SK-N-SH (cell line): ENCODE measurements at regions not wholly inside any gene's neighbourhood (a gene's known extent, or its start where the extent isn't known, plus 50 kb on each side); places are given as distances from the start of the nearest gene placed in this dataset.

Experiments used
- CTCF ChIA-PET: fragments of 300-600, 350-600 bp; formaldehyde crosslinking; extraction: SDS; loops from one replicate; lab custom pipeline; 2021; lab: Yijun Ruan, JAX
- POLR2A ChIA-PET: fragments of 350-600 bp; sonication (Branson Sonifier 250); formaldehyde crosslinking; extraction: SDS; loops from one replicate; lab custom pipeline; 2020; ENCODE audit warnings: antibody characterized with exemption, inconsistent platforms; lab: Yijun Ruan, JAX
- DNase-seq: peaks from one replicate; pipeline ENCODE4 v3.0.0; 2012
- H2AFZ ChIP-seq: fragments of 200-600 bp; sonication (generic); 2 replicates; pipeline ENCODE4 v1.8.1; 2016; ENCODE audit warnings: antibody characterized with exemption, mild to moderate bottlenecking, low read depth
- H3F3A ChIP-seq: fragments of 200-600 bp; sonication (generic); replicated peaks from 2 replicates; pipeline ENCODE3; 2016; ENCODE audit warnings: antibody characterized with exemption, mild to moderate bottlenecking; ENCODE audit not compliant: insufficient read depth
- H3K27ac ChIP-seq, 2 experiments: fragments of 200-500 bp in 1 of 2; fragments of 200-600 bp in 1 of 2; sonication (Bioruptor generic) in 1 of 2; sonication (generic), shearing (Covaris generic) in 1 of 2; 2 replicates each; pipeline versions ENCODE4 v1.5.1 to v1.6.1; 2014 to 2016; ENCODE audit warnings: low read depth in 2 of 2, inconsistent platforms in 1 of 2, low read length in 1 of 2, mild to moderate bottlenecking in 1 of 2, mixed read lengths in 1 of 2
- H3K27me3 ChIP-seq: fragments of 200-600 bp; sonication (generic), shearing (Covaris generic); 2 replicates; pipeline ENCODE4 v1.6.1; 2016; ENCODE audit warnings: mixed run types; ENCODE audit not compliant: insufficient read depth
- H3K36me3 ChIP-seq, 2 experiments: fragments of 200-500 bp in 1 of 2; fragments of 200-600 bp in 1 of 2; sonication (Bioruptor generic) in 1 of 2; sonication (generic) in 1 of 2; replicated peaks in 1 of 2; 2 replicates each; pipeline versions ENCODE3 to v1.5.1; 2014 to 2016; ENCODE audit warnings: low read length in 1 of 2, mild to moderate bottlenecking in 1 of 2; ENCODE audit not compliant: insufficient read depth in 2 of 2, control insufficient read depth in 1 of 2
- H3K4me1 ChIP-seq, 2 experiments: fragments of 200-500 bp in 1 of 2; fragments of 200-600 bp in 1 of 2; sonication (Bioruptor generic) in 1 of 2; sonication (generic), shearing (Covaris generic) in 1 of 2; 2 replicates each; pipeline versions ENCODE4 v1.5.1 to v1.6.1; 2014 to 2016; ENCODE audit warnings: low read depth in 1 of 2, low read length in 1 of 2, mixed run types in 1 of 2; ENCODE audit not compliant: insufficient read depth in 2 of 2, control insufficient read depth in 1 of 2
- H3K4me2 ChIP-seq: fragments of 200-600 bp; sonication (generic), shearing (Covaris generic); 2 replicates; pipeline ENCODE4 v1.6.1; 2017; ENCODE audit warnings: mixed run types
- H3K4me3 ChIP-seq, 2 experiments: fragments of 200-500 bp in 1 of 2; fragments of 200-600 bp in 1 of 2; sonication (Bioruptor generic) in 1 of 2; sonication (generic), shearing (Covaris generic) in 1 of 2; 2 replicates each; pipeline versions ENCODE4 v1.5.1 to v1.8.1; 2014 to 2016; ENCODE audit warnings: low read depth in 2 of 2, inconsistent platforms in 1 of 2, low read length in 1 of 2, mild to moderate bottlenecking in 1 of 2, mixed read lengths in 1 of 2, moderate library complexity in 1 of 2
- H3K79me2 ChIP-seq: fragments of 200-600 bp; sonication (generic); 2 replicates; pipeline ENCODE4 v1.8.1; 2017; ENCODE audit warnings: mild to moderate bottlenecking; ENCODE audit not compliant: insufficient read depth
- H3K9ac ChIP-seq: fragments of 200-600 bp; sonication (generic); 2 replicates; pipeline ENCODE4 v1.6.1; 2017; ENCODE audit warnings: mixed run types
- H3K9me2 ChIP-seq: fragments of 200-600 bp; sonication (generic); 2 replicates; pipeline ENCODE4 v1.6.1; 2017; ENCODE audit warnings: mixed run types
- H3K9me3 ChIP-seq: fragments of 200-600 bp; sonication (generic); 2 replicates; pipeline ENCODE4 v1.6.1; 2017; ENCODE audit warnings: mixed run types, mild to moderate bottlenecking, moderate library complexity
- H4K20me1 ChIP-seq: fragments of 200-600 bp; sonication (generic); 2 replicates; pipeline ENCODE4 v1.6.1; 2017; ENCODE audit warnings: mild to moderate bottlenecking, mixed run types; ENCODE audit not compliant: insufficient read depth
- ELF1 ChIP-seq: IDR thresholded peaks from 2 replicates; pipeline ENCODE4 v1.4.0; 2012
- FOSL2 ChIP-seq: IDR thresholded peaks from 2 replicates; pipeline ENCODE4 v1.4.0; 2012; ENCODE audit warnings: low read depth, mild to moderate bottlenecking, moderate library complexity, borderline replicate concordance
- FOXM1 ChIP-seq: IDR thresholded peaks from 2 replicates; pipeline ENCODE4 v1.4.0; 2012; ENCODE audit warnings: low read depth, mild to moderate bottlenecking
- GABPA ChIP-seq: IDR thresholded peaks from 2 replicates; pipeline ENCODE4 v1.4.0; 2012; ENCODE audit warnings: low read depth, mild to moderate bottlenecking
- IRF3 ChIP-seq: fragments of 150-350 bp; IDR thresholded peaks from 2 replicates; pipeline ENCODE4 v1.6.1; 2016; ENCODE audit warnings: mild to moderate bottlenecking, low read depth, low read length
- JUND ChIP-seq: IDR thresholded peaks from 2 replicates; pipeline ENCODE4 v1.4.0; 2012
- MEF2A ChIP-seq: IDR thresholded peaks from 2 replicates; pipeline ENCODE4 v1.4.0; 2012; ENCODE audit warnings: low read depth, borderline replicate concordance
- MXI1 ChIP-seq: IDR thresholded peaks from 2 replicates; pipeline ENCODE4 v1.6.1; 2012; ENCODE audit warnings: mild to moderate bottlenecking, low read depth, low read length, improper control_type of control experiment
- NFIC ChIP-seq: IDR thresholded peaks from 2 replicates; pipeline ENCODE4 v1.4.0; 2012; ENCODE audit warnings: borderline replicate concordance
- POLR2AphosphoS5 ChIP-seq: IDR thresholded peaks from 2 replicates; pipeline ENCODE4 v1.6.1; 2012; ENCODE audit warnings: low read depth, low read length
- RAD21 ChIP-seq: IDR thresholded peaks from 2 replicates; pipeline ENCODE4 v1.6.1; 2012; ENCODE audit warnings: mild to moderate bottlenecking, low read length
- RCOR1 ChIP-seq: fragments of 150-350 bp; IDR thresholded peaks from 2 replicates; pipeline ENCODE4 v1.6.1; 2017; ENCODE audit warnings: antibody characterized with exemption, low read length
- SIN3A ChIP-seq: IDR thresholded peaks from 2 replicates; pipeline ENCODE4 v1.6.1; 2012; ENCODE audit warnings: low read depth, mild to moderate bottlenecking, low read length, moderate library complexity, borderline replicate concordance
- TEAD4 ChIP-seq: IDR thresholded peaks from 2 replicates; pipeline ENCODE4 v1.4.0; 2012; ENCODE audit warnings: mild to moderate bottlenecking, borderline replicate concordance; ENCODE audit not compliant: insufficient read depth
- WGBS: methylation state at CpG from one replicate; pipeline ENCODE4 v1.1.6; 2017; ENCODE audit warnings: low lambda C conversion rate; 5-methylcytosine and 5-hydroxymethylcytosine counted together
- TF ChIP-seq, protein P1 (sequence below): IDR thresholded peaks from 2 replicates; pipeline ENCODE4 v1.6.1; 2012; ENCODE audit warnings: mild to moderate bottlenecking, low read depth, low read length, moderate library complexity
- TF ChIP-seq, protein P2 (sequence below): IDR thresholded peaks from 2 replicates; pipeline ENCODE4 v1.4.0; 2012; ENCODE audit warnings: low read depth
- TF ChIP-seq, protein P3 (sequence below): IDR thresholded peaks from 2 replicates; pipeline ENCODE4; 2012
- TF ChIP-seq, protein P4 (sequence below): IDR thresholded peaks from 2 replicates; pipeline ENCODE4 v1.4.0; 2012; ENCODE audit warnings: low read depth, borderline replicate concordance

DNA sequence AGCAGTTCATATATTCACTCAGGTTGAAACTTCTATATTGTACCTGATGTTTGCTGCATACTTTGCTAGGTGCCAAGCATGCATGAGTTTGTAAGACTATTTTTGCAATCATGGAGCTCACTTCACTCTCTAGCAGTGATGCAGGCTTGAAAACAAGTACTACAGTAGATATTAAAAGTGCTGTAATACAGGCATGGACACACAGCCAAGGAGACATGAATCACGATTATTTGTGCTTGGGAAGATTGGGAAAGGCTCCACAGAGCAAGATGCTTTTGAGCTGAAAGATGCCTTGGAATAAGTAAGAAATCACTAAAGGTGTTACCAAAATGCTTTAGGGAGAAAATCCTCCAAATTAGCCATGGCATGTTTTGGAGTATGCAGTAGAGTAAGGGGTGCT lies 427.4 kb downstream of the UTRN start (continued):
- TF ChIP-seq, protein P1, sequence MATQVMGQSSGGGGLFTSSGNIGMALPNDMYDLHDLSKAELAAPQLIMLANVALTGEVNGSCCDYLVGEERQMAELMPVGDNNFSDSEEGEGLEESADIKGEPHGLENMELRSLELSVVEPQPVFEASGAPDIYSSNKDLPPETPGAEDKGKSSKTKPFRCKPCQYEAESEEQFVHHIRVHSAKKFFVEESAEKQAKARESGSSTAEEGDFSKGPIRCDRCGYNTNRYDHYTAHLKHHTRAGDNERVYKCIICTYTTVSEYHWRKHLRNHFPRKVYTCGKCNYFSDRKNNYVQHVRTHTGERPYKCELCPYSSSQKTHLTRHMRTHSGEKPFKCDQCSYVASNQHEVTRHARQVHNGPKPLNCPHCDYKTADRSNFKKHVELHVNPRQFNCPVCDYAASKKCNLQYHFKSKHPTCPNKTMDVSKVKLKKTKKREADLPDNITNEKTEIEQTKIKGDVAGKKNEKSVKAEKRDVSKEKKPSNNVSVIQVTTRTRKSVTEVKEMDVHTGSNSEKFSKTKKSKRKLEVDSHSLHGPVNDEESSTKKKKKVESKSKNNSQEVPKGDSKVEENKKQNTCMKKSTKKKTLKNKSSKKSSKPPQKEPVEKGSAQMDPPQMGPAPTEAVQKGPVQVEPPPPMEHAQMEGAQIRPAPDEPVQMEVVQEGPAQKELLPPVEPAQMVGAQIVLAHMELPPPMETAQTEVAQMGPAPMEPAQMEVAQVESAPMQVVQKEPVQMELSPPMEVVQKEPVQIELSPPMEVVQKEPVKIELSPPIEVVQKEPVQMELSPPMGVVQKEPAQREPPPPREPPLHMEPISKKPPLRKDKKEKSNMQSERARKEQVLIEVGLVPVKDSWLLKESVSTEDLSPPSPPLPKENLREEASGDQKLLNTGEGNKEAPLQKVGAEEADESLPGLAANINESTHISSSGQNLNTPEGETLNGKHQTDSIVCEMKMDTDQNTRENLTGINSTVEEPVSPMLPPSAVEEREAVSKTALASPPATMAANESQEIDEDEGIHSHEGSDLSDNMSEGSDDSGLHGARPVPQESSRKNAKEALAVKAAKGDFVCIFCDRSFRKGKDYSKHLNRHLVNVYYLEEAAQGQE = no peak
- TF ChIP-seq IRF3 (no peak), MXI1 (no peak), FOSL2 (no peak), SIN3A (no peak)
- TF ChIP-seq, protein P2, sequence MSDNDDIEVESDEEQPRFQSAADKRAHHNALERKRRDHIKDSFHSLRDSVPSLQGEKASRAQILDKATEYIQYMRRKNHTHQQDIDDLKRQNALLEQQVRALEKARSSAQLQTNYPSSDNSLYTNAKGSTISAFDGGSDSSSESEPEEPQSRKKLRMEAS = no peak
- TF ChIP-seq, all 33 proteins: peak for 0

DNA sequence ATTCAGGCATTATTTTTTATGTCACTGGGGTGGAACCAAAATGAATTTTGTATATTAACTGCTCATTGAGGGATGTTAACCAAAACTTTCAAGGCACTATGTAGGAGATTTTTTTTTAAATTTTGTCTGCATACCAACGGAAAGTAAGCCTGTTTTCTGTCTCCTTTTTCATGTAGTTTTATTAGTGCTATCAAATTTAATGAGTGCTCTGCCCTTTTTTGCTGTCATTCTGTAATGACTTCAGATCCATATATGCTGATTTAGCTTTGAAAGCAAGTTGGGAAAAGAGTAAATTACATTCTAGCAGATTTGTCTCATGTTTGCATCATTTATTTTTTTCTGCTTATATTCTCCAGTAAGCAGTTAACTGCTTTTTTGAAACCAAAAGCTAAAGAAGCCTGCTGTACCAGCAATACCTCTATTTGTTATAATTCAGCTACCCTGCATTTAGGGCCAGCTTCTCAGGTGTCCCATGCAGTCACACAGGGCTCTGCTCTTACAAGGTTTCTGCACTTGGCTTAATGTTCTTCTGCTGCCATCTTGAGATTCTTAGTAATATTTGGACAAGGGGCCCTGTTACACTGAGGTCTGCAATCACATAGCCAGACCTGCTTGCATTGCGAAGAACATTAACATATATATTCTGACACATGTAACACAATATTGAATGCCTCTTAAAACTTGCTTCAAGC lies 429.0 kb downstream of the UTRN start:
- Histone ChIP-seq H3K36me3 (no peaks in the 10 kb centered on the region), H3K9ac (no peak overlapping the region), H3K4me1 (no peaks in the 10 kb centered on the region), H3K9me2 (no peaks in the 10 kb centered on the region), H4K20me1 (no peaks in the 10 kb centered on the region), H3K27me3 (no peaks in the 10 kb centered on the region), H2AFZ (no peak overlapping the region), H3K9me3 (no peaks in the 10 kb centered on the region), H3K79me2 (no peaks in the 10 kb centered on the region), H3K4me3 (no peak overlapping the region), H3K4me2 (no peak overlapping the region), H3K27ac (no peak overlapping the region), H3F3A (no peaks in the 10 kb centered on the region)
- POLR2A ChIA-PET = no interaction called here
- CTCF ChIA-PET = interaction anchor here (0.6 kb wide), 1 partner anchor 23 kb away, joined by 3 read pairs; no protein-coding TSS in a partner anchor
- no peak for DNase-seq
- 48% methylated on average over 2 of the region's 2 CpGs for WGBS
- TF ChIP-seq POLR2AphosphoS5 (no peak), FOXM1 (no peak), TEAD4 (no peak), JUND (no peak), RCOR1 (no peak), GABPA (no peak), MEF2A (no peak), NFIC (no peak), ELF1 (no peak), RAD21 (no peak)
- TF ChIP-seq, protein P3, sequence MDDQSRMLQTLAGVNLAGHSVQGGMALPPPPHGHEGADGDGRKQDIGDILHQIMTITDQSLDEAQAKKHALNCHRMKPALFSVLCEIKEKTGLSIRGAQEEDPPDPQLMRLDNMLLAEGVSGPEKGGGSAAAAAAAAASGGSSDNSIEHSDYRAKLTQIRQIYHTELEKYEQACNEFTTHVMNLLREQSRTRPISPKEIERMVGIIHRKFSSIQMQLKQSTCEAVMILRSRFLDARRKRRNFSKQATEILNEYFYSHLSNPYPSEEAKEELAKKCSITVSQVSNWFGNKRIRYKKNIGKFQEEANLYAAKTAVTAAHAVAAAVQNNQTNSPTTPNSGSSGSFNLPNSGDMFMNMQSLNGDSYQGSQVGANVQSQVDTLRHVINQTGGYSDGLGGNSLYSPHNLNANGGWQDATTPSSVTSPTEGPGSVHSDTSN = no peak
- TF ChIP-seq, protein P4, sequence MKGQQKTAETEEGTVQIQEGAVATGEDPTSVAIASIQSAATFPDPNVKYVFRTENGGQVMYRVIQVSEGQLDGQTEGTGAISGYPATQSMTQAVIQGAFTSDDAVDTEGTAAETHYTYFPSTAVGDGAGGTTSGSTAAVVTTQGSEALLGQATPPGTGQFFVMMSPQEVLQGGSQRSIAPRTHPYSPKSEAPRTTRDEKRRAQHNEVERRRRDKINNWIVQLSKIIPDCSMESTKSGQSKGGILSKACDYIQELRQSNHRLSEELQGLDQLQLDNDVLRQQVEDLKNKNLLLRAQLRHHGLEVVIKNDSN = no peak
- TF ChIP-seq, all 33 proteins: peak for 0
